ENCODE measurements at regions not wholly inside any gene's neighbourhood (a gene's known extent, or its start where the extent isn't known, plus 50 kb on each side); places are given as distances from the start of the nearest gene placed in this dataset.
"Not testable (repeated sequence)": the region's sequence is repeated elsewhere in the genome, so short reads cannot be mapped to it uniquely, and the experiment has no call there.

DNA sequence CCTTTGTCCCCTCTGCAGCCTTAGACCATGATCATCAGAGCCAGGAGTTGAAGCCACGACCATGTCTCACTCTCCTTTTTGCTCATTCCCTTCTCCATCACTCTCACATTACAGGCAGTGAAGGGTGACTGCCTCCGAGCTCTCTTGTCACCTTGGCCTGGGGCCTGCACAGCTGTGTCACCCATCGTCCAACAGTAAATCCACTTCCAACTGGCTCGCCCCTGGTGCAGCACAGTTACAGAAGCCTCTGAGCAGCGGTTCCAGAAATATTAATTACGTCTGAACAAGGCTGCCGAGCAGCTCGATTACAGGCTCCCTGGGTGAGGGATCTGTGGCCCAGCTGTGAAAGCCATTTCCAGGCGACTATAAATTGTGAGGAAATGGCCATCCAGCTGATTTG lies 528.2 kb downstream of the NR2F2 start:
- Histone ChIP-seq H3K27me3 (no peaks in the 10 kb centered on the region), H3K4me1 (no peaks in the 10 kb centered on the region), H3K9me3 (replicated peaks in 1 of 11) (peaks cover 0 to 8% (median 0%) of the 10 kb centered on the region in 11 experiments; a peak in 2 of 22 replicates)

DNA sequence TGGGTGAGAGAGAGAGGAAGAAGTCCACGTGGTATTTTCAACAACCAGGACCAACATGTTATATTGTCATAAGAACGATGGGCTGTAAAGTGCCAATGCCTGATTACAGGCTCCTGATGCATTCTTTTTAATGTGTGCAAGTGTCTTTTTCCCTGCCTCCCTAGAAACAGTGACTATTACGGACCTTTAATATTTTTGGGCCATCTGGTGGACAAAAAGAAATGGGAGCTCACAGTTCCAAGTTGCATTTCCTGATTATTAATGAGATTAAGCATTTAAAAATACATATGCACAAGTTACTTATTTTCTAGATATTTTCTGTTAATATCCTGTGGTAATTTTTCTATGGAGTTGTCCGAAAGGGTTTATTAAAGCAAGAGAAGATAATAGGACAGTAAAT lies 530.2 kb downstream of the NR2F2 start:
- no peaks in the 10 kb centered on the region for H4K20me1 ChIP-seq

More for the DNA sequence above, 528.2 kb downstream of the NR2F2 start:
- Histone ChIP-seq H3K36me3 (no peaks in the 10 kb centered on the region), H3K27ac (no peak overlapping the region), H4K20me1 (no peaks in the 10 kb centered on the region), H3K9ac (no peak overlapping the region), H3K4me3 (no peak overlapping the region), H3K4me2 (no peak overlapping the region)
- TF ChIP-seq Cebpa-rat (IDR thresholded peaks at IDR 0.05) = no peak

DNA sequence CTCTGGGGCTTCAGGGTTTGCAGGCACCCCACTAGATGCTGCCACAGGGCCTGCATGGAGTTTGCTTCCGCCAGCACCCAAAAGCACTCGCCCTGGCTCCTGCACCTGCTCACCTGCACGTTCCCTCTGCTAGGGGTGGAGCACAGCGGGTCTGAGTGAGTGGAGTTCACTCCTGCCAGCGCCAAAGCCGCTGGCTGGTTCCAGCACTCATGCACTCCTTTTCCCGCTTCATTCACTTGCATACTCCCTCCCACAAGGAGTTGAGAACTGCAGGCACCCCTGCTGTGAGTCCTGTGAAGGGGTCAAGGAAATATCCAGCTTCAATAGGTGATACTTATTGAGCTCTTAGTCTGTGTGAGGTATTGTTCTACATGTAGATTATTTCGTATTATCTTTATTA lies 537.5 kb downstream of the NR2F2 start:
- TF ChIP-seq Cebpa-rat (IDR thresholded peaks at IDR 0.05) = no peak
- peaks cover 5 to 17% (median 13%) of the 10 kb centered on the region in 11 experiments; a peak in 21 of 22 replicates for H3K9me3 ChIP-seq (replicated peaks in 1 of 11)
- H3K27ac ChIP-seq = no peak overlapping the region
- H3K4me2 ChIP-seq = no peak overlapping the region
- H4K20me1 ChIP-seq = no peaks in the 10 kb centered on the region
- H3K4me3 ChIP-seq = no peak overlapping the region
- H3K36me3 ChIP-seq = no peaks in the 10 kb centered on the region
- peaks cover 0 to 7% (median 0%) of the 10 kb centered on the region in 10 experiments; a peak in 1 of 20 replicates for H3K4me1 ChIP-seq
- no peaks in the 10 kb centered on the region for H3K27me3 ChIP-seq
- no peak overlapping the region for H3K9ac ChIP-seq

More for the DNA sequence above, 530.2 kb downstream of the NR2F2 start:
- Histone ChIP-seq H3K4me3 (no peak overlapping the region), H3K4me1 (no peaks in the 10 kb centered on the region), H3K9ac (no peak overlapping the region), H3K27ac (no peak overlapping the region), H3K4me2 (no peak overlapping the region), H3K36me3 (no peaks in the 10 kb centered on the region), H3K27me3 (no peaks in the 10 kb centered on the region), H3K9me3 (replicated peaks in 1 of 11) (peaks cover 0 to 7% (median 0%) of the 10 kb centered on the region in 11 experiments; a peak in 2 of 22 replicates)
- no peak for TF ChIP-seq Cebpa-rat (IDR thresholded peaks at IDR 0.05)

DNA sequence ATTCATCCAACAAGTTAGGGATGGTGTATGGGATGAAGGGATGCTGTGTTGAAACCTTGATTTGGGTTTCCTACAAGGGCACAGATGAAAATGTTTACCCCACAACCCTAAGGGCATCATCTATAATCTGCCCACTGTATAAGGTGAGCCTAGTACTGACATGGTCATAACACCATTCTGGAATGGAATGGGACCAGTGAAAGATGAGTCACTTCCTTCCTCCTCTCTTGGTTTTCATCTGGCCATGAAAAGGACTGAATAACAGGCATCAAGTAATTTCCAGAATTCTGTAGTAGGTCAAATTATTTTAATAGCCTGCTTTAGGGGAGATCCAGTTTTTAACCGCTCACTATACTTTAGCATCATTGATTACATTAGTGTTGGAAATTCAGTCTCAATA lies 538.6 kb downstream of the NR2F2 start:
- TF ChIP-seq Cebpa-rat (IDR thresholded peaks at IDR 0.05) = no peak
- Histone ChIP-seq H3K9ac (no peak overlapping the region), H3K27me3 (no peaks in the 10 kb centered on the region), H3K27ac (no peak overlapping the region), H4K20me1 (no peaks in the 10 kb centered on the region), H3K36me3 (no peaks in the 10 kb centered on the region), H3K4me2 (no peak overlapping the region), H3K4me3 (no peak overlapping the region), H3K4me1 (peaks cover 0 to 7% (median 0%) of the 10 kb centered on the region in 10 experiments; a peak in 1 of 20 replicates), H3K9me3 (replicated peaks in 1 of 11) (peaks cover 5 to 17% (median 13%) of the 10 kb centered on the region in 11 experiments; a peak in 21 of 22 replicates)

DNA sequence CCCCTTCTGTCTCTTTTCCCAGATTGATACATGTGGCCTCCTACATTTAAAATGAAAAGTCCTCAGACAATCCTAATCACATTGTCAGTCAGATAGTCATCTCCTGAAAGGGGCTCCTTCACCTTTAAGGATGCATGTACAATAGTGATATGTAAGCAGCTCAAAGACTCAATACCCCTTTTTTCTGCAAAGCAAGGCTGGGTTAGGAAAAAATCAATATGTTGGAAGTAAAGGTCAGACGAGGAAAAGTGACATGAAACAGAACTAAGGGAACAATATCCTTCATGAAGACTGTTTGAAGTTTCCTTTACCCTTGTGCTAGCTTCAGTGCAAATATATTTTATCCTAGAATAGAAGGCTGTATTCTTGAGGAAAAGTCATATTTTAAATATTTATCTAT lies 539.3 kb downstream of the NR2F2 start:
- H3K9me3 ChIP-seq (replicated peaks in 1 of 11) = peaks cover 5 to 17% (median 13%) of the 10 kb centered on the region in 11 experiments; a peak in 21 of 22 replicates

DNA sequence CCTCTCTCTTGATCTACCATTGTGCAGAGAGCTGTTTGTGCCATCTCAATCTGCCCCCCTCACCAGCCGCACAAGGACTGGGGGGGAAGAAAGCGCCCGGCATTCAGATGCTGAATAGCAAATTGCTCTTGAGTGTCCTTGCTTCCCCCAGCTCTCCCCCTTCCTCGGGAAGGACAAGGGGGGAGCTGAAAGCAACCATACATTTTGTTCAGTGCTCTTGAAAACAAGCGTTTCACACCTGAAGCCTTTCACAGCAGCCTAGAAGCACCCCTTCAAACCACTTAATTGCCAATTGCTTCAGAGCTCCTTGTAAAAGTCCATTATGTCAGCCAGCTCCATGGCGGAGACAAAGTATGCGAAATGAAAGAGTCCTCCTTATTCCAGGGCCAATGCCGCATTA lies 540.1 kb downstream of the NR2F2 start:
- Histone ChIP-seq H3K27me3 (no peaks in the 10 kb centered on the region), H3K9me3 (replicated peaks in 1 of 11) (peaks cover 5 to 17% (median 13%) of the 10 kb centered on the region in 11 experiments; a peak in 21 of 22 replicates), H3K4me3 (no peak overlapping the region), H3K27ac (no peak overlapping the region), H3K4me2 (no peak overlapping the region), H3K9ac (no peak overlapping the region), H4K20me1 (no peaks in the 10 kb centered on the region), H3K4me1 (peaks cover 0 to 7% (median 0%) of the 10 kb centered on the region in 10 experiments; a peak in 1 of 20 replicates), H3K36me3 (no peaks in the 10 kb centered on the region)
- no peak for TF ChIP-seq Cebpa-rat (IDR thresholded peaks at IDR 0.05)

More for the DNA sequence above, 539.3 kb downstream of the NR2F2 start:
- Histone ChIP-seq H3K4me3 (no peak overlapping the region), H3K27me3 (no peaks in the 10 kb centered on the region), H3K4me1 (peaks cover 0 to 7% (median 0%) of the 10 kb centered on the region in 10 experiments; a peak in 1 of 20 replicates), H3K27ac (no peak overlapping the region), H4K20me1 (no peaks in the 10 kb centered on the region), H3K36me3 (no peaks in the 10 kb centered on the region), H3K9ac (no peak overlapping the region), H3K4me2 (no peak overlapping the region)
- no peak for TF ChIP-seq Cebpa-rat (IDR thresholded peaks at IDR 0.05)

DNA sequence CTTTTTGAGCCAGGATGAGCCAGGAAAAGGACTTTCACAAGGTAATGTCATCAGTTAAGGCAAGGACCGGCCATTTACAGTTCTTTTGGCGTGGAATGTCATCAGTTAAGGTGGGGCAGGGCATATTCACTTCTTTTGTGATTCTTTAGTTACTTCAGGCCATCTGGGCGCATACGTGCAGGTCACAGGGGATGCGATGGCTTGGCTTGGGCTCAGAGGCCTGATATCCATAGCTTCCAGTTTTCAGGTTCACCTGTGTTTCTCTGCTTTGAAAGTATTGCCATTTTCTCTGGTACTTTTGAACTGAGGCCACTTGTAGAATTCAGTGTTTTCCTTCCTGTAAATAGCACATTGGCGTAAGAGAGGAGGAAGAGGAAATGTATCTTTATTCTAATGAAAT lies 546.9 kb downstream of the NR2F2 start:
- not testable (repeated sequence) for H3K36me3 ChIP-seq; H4K20me1 ChIP-seq; H3K4me1 ChIP-seq; H3K4me2 ChIP-seq; H3K9ac ChIP-seq; H3K4me3 ChIP-seq; H3K27ac ChIP-seq; H3K27me3 ChIP-seq; H3K9me3 ChIP-seq (replicated peaks in 1 of 11)

DNA sequence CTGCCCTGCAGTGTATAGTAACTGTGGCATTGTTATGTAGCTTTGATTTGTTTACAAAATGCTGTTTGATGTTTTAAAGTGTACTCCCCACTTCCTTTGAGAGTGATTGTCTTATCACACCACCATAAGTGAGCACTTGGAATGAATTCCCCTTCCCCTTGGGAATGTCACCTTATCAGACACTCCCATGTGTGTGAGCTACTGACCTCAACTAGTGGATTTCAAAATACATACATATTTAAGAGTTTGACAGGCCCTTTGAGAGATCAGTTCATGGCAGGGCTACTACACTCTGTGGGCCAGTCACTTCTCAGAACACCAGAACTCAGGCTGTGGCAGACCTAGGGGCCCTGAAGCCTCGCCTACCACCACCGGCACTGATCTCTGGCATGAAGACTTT lies 547.6 kb downstream of the NR2F2 start:
- H3K27me3 ChIP-seq = no peaks in the 10 kb centered on the region
- no peak for TF ChIP-seq Cebpa-rat (IDR thresholded peaks at IDR 0.05)
- no peak overlapping the region for H3K4me2 ChIP-seq
- H3K4me3 ChIP-seq = no peak overlapping the region
- H3K9ac ChIP-seq = no peak overlapping the region
- H3K27ac ChIP-seq = no peak overlapping the region
- no peaks in the 10 kb centered on the region for H3K4me1 ChIP-seq
- no peaks in the 10 kb centered on the region for H3K36me3 ChIP-seq
- no peaks in the 10 kb centered on the region for H3K9me3 ChIP-seq (replicated peaks in 1 of 11)
- no peaks in the 10 kb centered on the region for H4K20me1 ChIP-seq

DNA sequence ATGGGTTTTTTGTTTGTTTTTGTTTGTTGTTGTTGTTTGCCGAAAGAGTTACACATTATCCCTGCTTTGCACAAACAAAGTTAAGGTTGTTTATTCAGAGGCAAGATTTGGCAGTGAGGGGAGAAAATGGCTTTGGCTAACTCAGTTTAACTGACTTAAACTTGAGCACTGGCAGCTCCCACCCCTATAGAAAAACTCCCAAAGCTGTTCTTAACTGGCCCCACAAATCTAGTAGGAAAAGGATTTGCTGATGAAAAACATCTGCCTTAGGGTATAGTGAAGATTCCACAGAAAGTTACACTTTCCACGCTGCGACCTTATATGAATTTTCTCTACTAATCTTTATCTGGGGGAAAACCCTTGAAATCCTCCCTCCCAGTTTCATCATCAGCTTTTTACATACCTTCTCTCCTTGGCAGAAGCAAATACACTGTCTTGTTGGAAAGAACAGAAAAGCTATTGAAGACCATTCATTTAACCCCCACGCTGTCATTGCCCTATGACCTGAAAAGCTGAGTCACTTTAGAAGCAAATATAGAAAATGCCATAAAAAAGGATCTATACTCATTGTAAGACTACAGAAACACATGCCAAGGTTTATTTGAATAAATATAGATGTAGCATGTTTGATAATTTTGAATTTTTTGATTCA lies 551.7 kb downstream of the NR2F2 start:
- TF ChIP-seq Cebpa-rat (IDR thresholded peaks at IDR 0.05) = no peak
- Histone ChIP-seq H3K4me3 (no peak overlapping the region), H3K4me2 (no peak overlapping the region), H3K27ac (no peak overlapping the region), H3K9ac (no peak overlapping the region), H3K9me3 (replicated peaks in 1 of 11) (no peaks in the 10 kb centered on the region), H4K20me1 (no peaks in the 10 kb centered on the region), H3K36me3 (no peaks in the 10 kb centered on the region), H3K4me1 (no peaks in the 10 kb centered on the region), H3K27me3 (no peaks in the 10 kb centered on the region)

DNA sequence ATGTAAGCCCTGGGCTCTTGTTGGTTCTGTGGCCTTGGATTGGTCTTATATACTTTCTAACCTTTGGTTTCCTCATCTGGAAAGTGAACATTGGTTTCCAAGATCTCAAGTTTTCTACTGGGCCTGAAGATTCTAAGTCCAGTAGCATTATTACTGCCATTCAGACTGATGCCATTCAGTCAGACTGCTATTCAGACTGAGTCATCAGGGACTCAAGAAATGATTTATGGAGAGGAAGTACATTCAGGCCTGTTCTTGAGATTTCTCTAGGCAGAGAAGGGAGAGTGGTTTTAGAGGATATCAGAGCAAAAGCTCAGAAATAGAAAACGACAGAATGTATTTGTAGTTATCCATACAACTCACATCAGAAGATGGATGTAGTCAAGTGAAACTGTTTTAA lies 557.2 kb downstream of the NR2F2 start:
- H4K20me1 ChIP-seq = no peaks in the 10 kb centered on the region
- no peak for TF ChIP-seq Cebpa-rat (IDR thresholded peaks at IDR 0.05)

More for the DNA sequence above, 557.2 kb downstream of the NR2F2 start:
- Histone ChIP-seq H3K4me3 (no peak overlapping the region), H3K27ac (no peak overlapping the region), H3K36me3 (no peaks in the 10 kb centered on the region), H3K4me2 (no peak overlapping the region), H3K9me3 (replicated peaks in 1 of 11) (no peaks in the 10 kb centered on the region), H3K9ac (no peak overlapping the region), H3K4me1 (peaks cover 0 to 7% (median 2%) of the 10 kb centered on the region in 10 experiments; a peak in 1 of 20 replicates), H3K27me3 (peaks cover 0 to 9% (median 0%) of the 10 kb centered on the region in 11 experiments; a peak in 5 of 22 replicates)

All from BLaER1 treated with 17β-estradiol and CSF1 and Interleukin-3, amounts not matched to agents 10 nM and 100 nM (cell line).